T-helper 2 cell (primary cell): ENCODE measurements at regions not wholly inside any gene's neighbourhood (a gene's known extent, or its start where the extent isn't known, plus 50 kb on each side); places are given as distances from the start of the nearest gene placed in this dataset.

Experiments
- DNase-seq, 5 experiments: peaks; one replicate each; pipeline versions ENCODE4 v3.0.0 to v3.0.0-alpha.2; 2012 to 2022

- peak in 2 of 5 experiments; percentile 37 to 64 for DNase-seq
Observed at GRCh38 chr1:84090447-84091245, 53.4 kb upstream of the PRKACB start.

GRCh38 chr1:84089867-84090266 lies 54.2 kb upstream of the PRKACB start:
- peak in 1 of 5 experiments; percentile 24 for DNase-seq

- DNase-seq: peak in 1 of 5 experiments; percentile 18
Observed at GRCh38 chr1:84089465-84089864, 54.6 kb upstream of the PRKACB start.

- DNase-seq: no peak
Observed at GRCh38 chr1:84086616-84087015, 57.5 kb upstream of the PRKACB start.

DNA sequence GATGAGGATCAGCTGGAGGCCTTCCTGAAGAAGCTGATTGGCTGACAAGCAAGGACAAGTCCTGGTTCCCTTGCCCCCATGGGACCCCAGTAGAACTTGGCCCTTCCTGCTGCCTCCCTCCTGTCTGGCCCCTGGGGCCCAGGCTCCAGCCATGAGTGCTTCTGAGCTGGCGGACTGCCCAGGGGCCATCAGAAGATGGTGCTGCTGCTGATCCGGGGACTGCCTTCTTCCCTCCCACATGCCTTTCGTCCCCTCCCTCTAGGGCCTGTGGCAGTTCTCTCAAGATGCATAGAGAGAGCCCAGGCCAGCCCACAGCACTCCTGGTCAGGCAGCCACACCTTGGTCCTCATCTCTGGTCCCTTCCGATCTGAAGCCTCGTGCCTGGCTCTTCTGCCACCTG lies 57.9 kb upstream of the PRKACB start:
- DNase-seq: no peak

DNA sequence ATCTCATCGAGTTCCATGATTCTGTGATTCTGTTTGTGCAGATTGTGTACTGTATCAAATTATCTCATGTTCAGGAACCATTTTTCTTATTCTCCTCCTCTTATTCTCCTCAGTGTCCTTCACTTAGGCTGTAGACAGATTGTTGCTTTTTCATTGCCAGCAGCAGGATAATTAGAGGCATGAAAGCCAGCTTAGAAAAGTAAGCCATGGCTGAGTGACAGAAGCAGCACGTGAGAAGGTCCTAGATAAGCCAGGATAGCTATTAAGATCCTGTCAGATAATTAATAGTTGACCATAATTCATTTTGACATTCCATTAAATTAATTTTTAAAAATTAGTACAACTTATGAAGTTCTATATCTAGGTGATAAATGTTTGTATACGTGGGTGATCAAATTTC lies 60.8 kb upstream of the PRKACB start:
- no peak for DNase-seq

DNA sequence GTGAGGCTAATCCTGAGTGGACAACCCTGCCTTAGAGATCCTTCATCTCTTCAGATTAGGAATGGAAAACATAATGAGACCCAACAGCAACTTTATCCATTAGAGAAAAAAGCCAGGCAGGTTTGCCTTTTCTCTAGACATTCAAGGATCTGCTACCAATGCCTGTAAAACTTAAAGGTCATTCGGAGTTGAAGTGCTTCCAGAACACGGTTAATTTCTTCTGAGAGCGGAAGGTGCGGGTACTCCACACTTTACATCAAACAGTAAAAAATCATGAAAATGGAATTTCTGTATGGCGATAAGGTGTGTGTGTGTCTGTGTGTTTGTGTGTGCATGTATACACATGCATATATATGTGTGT lies 65.2 kb upstream of the PRKACB start:
- DNase-seq: no peak

GRCh38 chr1:84078108-84078841 lies 65.8 kb upstream of the PRKACB start:
- no peak for DNase-seq

DNA sequence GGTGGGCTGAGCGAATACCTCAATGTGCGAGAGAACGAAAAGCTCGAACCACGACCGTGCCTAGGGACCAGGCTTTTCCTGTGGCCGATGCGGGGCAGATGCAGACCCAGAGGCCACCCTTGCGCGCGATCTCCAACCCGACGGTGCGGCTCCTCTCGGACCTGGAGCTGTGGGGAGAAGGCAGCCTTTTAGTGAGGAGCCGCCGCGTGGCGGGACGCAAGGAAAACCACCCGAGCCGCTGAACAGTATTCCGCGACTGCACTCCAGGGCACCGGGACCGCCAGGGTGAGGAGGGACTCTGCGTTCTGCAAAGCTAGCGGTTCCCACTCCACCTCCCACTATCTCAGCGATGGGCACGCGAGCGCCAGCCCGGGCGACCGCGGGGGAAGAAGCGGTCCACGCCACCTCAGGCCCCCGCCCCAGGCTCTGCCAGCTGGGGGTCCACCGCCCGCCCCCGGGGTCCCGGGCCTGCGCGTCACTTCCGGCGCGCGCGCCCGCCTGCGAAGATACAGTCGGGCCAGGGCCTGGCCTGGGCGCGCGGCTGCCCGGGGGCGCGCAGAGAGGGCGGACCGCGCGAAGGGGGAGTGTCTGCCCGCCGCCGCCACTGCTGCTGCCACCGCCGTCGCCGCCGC lies 66.5 kb upstream of the PRKACB start:
- peak; percentile 27 to 91 (median 50) for DNase-seq

- no peak for DNase-seq
Observed at GRCh38 chr1:84073266-84073665, 70.8 kb upstream of the PRKACB start.

GRCh38 chr1:84069236-84069845 lies 70.4 kb upstream of the TTLL7 start:
- no peak for DNase-seq

DNA sequence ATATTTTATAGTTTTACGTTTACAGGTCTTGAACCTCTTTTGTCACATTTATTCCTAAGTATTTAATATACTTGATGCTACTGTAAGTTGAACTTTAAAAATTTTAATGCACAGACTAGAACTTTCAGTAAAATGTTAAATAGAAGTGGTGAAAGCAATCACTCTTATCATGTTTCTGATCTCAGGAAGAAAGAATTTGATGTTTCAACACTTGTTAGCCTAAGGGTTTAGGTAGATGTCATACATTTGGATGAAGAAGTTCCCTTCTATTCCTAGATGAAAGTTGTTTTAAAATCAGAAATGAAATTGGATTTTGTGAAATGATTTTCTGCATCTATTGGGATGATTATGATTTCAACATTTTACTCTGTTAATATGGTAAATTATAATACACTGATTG lies 63.6 kb upstream of the TTLL7 start:
- no peak for DNase-seq

DNA sequence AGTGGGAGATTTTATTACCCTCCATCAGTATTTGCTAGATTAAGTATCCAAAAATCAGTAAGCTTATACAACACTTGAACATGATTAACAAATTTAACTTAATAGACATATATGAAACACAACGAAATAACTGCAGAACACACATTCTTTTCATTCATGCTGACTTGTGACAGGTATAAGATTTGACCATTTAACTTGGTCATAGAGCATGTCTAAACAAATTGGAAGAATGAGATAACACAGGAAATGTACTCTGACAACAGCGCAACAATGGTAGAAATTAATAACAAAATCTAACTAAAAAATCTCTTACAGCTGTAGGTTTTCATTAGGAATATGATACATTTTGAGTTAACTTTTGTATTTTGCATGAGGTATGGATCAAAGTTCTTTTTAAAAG lies 62.4 kb upstream of the TTLL7 start:
- DNase-seq: no peak

GRCh38 chr1:84060781-84061180 lies 61.8 kb upstream of the TTLL7 start:
- DNase-seq: no peak

- DNase-seq: no peak
Observed at GRCh38 chr1:84048820-84049219, 49.9 kb upstream of the TTLL7 start.
